ENCODE measurements at regions not wholly inside any gene's neighbourhood (a gene's known extent, or its start where the extent isn't known, plus 50 kb on each side); places are given as distances from the start of the nearest gene placed in this dataset.

DNA sequence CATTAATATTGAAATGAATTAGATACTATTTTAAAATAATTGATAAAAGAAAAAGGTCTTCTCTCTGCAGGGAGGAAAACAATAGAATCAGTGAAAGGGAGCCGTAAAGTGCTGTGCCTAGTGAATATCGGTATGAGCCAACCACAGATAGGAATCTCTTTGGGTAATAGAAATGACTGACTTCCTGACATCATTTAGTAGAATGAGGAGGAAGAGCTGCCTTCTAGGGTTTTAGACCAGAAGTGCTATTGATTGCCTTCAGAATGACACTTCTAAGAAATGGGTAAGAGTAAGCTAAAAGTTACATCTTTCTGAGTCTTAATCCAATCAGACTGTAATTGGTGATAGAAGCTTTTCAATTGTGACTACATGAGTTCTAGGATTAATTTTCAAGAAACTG is 134.0 kb upstream of the MAP9 start:
- DNase-seq, result no peak

DNA sequence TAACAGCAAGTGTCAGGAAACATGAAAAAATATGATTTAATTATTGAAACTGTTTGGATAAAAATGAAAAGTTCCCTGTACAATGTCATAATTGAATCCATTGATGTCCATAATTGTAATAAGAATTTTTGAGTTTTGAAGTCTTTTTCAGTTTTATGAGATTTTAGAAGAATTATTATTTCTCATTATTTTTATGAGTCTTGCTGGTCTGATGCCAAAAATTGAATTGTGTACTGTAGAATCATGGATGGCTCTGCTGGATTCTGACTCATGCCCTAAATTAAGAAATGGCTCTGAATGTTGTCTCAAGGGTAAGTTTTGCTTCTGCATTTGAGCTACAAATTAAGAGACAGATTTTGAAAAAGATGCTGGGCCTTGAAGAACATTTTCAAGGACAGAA is 132.8 kb upstream of the MAP9 start:
- DNase-seq, result peak; percentile 62

DNA sequence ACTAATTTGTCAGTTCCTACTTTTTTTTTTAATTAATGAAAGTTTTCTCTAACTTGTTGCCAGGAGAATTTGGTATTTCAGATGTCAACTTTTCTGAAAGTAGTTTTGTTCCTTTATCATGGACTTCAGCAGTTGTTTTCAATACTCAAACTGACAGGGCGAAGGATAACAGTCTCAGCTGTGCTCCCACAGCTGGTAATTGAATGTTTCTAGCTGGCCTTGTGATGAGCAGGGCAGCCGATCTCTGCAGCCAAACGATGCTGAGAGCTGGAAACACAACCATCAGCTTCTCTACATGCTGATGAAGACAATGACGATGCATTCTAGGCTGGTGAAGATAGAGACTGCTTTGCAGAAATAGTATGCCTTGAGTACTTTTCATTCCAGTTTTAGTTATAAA is 130.0 kb upstream of the MAP9 start:
- no peak for DNase-seq

DNA sequence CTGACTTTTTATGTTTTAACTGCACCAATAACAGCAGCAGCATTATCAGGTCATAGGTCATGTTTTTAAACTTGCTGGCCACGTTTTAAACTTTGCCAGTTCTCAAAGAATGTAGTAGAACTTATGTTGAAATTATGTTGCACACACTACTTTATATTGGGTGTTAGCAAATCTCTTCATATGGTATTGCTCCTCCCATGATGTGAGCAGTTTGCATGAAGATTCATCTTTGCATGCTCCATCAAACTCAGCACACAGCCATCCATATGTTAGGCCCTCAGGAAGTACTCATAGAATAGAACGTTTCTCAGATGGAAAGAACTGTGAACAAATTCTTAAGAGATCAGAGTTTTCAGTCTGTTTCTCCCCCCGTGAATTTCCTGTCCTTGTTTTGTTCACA is 128.6 kb upstream of the MAP9 start:
- no peak for DNase-seq

DNA sequence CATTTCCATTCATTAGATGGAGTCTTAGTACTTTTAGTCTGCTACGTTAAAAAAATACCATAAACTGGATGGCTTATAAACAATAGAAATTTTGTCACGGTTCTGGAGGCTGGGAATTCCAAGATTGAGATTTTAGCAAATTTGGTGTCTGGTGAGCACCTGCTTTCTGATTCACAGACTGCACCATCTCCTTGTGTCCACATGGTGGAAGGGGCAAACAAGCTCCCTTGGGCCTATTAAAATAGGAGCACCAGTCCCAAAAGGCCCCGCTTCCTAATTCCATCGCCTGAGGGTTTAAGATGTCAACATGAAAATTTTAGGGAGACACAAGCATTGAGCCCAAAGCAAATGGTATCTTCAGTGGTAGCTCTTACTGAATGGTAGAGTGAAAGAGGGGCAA is 120.5 kb upstream of the MAP9 start:
- no peak for DNase-seq

DNA sequence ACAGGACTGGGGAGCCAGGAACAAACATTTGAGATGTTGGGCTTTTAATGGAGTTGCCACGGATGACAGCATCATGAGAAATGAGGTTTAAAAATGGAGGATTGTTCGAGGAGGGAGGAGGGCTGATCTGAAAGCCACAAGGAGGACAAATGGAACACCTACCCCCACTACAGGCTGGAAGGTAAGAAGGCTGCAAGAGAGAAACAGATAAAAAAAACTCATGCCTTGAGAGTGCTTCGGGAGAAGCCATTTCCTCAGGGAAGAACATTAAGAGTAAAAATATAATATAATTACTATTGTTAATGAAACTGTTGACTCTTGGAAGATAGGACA is 119.5 kb upstream of the MAP9 start:
- DNase-seq, result no peak

DNA sequence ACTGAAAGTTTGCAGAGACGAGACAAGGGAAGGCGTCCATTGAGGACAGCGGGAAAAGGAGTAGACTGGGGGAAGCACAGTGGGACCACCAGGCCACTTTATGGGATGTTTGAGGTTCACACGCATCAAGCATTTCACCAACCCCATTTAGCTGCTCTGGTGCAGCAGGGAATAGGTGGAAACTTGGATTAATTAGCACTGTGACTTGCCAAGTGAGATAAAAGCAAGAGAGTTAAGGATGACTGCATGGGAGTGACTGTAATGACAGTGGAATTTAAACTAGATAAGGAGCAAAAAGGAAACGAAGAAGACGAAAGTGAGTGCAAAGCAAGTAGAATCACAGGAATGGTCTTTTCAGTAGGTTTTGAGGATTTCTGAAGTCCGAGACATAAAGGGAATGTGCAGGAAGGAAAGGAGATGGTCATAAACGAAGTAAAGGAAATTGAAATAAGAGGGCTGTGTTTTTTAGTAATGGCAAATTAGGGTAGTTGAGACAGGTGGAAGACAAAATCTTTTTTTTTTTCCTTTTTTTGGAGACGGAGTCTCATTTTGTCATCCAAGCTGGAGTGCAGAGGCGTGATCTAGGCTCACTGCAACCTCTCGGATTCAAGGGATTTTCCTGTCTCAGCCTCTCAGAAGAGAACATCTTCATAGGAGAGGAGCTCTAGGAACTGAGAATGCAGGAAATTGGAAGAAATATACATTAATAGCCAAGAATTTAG is 119.0 kb upstream of the MAP9 start:
- DNase-seq, result no peak

DNA sequence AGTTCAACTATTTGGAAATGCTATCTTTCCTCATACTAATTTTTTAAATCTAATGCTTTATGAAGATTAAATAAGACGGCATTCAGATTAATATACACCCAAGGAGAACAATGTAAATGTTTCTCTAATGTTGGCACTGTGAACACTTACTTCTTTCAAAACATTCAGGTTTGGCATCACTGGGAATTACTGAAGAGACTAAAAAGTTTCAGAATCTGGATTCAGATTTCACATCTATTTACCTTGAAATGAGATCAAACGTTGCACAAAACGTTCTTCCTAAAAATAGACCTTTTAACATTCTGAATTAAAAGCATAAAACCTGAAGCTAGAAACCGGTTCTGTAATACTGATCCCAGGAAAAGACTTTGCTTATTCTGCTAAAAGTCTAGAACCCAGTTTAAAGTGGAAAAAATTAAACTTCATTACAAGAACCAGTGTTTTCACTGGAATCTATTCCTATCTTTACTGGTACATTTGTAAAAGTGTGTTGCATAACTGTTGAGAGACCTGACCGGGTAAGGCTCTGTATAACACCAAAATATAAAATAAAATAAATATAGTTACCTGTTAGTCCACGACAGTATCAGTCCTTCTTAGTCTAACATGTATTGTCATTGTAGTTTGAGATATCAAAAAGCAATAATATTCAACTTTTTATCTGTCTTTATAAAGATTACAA is 117.4 kb upstream of the MAP9 start:
- no peak for DNase-seq

DNA sequence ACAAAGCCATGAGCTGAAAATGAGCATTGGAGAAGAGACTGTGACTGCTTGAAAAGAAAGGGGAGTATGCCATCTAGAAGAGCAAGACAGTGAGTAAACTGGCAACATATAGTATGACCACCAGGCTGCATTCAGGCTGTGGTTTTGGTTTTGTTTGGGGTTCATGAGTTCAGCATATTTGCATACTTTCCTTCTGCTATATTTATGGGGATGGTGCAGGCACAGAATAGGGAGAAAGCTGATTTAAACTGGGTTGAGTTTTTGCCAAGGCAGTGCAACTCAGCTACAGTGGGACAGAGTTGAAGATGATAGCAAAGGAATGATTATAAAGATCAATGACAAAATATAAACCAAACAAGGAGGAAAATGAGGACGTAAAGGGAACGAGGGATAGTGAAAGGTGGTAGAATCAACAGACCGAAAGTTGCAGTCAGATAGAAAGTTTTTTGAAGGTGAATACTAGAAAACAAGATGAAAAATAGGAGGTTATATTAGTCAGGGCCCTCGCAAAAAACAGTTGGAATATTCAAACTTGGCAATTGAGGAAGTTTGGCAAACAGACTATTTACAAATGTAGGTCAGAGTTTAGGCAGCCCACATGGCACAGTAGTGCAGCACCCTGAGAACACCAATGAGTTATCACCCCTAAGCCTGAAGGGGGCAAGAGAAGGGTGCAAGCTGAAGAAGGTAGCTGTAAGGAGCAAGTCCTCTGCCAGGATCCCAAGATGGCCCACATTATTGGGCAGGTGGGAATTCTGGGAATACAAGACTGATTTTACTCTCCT is 114.8 kb upstream of the MAP9 start:
- peak; percentile 30 for DNase-seq

DNA sequence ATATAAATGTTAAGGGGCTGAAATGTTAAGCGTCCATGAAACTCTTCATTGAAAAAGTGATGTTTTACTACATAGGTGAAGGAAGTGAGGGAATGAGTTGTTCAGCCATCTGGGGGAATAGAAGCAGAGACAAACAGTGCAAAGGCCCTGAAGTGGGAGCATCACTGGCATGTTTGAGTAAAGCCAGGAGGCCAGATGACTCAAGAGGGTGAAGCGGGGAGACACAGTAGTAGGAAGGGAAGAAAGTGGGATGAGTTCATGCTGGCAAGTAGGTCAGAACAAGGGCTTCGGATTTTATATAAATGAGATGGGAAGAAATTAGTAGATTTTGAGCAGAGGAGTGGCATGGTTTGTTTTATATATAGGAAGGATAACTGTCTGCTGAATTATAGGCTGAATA is 112.5 kb upstream of the MAP9 start:
- no peak for DNase-seq

DNA sequence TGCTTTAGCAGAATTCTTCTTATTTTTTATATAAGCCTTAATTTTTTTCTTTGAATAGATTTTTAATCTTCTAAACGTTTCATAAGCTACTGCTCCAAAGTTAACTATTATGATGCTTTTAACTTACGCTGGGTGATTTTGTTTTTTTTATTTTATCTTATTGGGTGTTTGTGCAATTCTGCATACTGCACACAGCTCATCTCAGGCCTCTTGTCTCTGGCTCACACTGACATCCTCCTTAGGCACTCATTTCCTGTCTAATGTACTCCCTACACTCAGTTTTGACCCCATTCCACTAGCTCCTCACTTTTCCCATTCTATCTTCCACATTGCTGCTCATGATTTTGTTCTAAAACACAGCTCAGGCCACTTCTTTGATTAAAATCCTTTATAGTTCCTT is 111.9 kb upstream of the MAP9 start:
- DNase-seq, result no peak

DNA sequence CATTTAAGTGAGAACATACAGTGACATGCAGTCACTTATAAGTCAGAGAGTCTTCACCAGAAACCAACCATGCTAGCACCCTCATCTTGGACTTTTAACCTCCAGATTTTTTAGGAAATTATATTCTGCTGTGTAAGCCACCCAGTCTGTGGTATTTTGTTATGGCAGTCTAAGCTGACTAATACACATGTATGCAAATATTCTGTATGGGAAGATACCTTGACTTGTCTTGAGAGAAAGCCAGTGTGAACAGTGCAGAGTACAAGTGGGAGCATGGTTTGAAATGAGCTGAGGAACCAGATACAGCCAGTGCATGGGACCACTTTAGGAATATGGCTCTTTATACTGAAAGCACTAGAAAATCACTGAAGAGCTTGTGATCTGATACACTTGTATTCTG is 110.4 kb upstream of the MAP9 start:
- peak; percentile 11 for DNase-seq

DNA sequence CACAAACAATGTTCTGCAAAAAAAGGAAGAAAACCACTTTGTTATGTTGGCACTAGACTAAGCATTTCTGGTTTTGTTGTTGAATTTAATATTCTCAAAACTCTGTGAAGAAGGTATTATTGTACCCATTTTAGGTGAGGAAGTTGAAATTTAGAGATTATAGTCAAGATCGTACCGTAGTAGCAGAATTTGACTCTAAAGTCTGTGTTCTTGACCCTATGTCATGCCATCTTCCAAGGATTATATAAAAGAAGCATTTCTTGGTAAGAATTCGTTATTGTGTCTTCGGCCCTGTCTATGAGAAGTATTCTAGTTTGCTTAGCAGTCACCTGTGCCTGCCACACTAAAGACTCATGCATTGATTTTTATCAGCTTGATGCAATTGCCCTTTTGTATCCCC is 104.4 kb upstream of the MAP9 start:
- DNase-seq, result no peak

DNA sequence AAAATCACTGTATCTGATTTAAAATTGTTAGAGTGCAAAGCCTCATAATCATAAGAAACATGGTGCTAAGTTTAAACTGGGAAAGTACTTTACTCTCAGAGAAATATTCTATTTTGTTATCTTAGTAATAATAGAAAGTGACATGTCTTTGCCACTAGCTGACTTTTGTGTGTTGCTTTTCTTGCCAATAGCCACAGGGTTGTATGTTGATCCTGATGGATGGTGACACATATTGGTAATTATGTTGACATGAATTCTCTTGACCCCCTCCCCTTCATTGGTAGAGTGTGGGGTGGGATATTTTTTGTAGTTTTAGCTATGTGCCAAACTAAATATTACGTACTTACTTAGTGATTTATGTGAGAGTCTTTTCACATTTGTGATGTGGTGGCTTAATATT is 103.1 kb upstream of the MAP9 start:
- DNase-seq, result no peak

DNA sequence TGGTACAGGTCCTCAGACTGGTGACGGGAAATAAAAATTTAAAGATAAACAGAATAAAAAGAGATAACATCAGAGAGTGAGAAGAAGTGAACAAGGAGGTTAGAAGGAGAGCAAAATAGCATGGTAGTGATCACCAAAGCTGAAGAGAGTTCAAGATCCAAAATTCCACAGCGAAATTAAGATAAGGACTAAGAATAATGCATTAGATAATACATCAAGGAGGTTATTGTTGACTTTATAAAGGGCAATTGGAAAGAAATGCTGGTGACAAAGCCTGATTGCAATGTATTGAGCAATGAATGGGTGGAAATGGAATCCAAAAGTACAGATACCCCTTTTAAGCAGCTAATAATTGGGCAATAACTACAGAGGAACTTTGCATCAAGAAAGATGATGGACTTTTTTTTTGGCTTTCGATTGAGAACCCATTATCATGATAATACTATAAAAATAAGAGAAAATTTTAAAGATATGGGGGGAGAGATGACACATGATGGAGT is 101.6 kb upstream of the MAP9 start:
- peak; percentile 8 for DNase-seq

DNA sequence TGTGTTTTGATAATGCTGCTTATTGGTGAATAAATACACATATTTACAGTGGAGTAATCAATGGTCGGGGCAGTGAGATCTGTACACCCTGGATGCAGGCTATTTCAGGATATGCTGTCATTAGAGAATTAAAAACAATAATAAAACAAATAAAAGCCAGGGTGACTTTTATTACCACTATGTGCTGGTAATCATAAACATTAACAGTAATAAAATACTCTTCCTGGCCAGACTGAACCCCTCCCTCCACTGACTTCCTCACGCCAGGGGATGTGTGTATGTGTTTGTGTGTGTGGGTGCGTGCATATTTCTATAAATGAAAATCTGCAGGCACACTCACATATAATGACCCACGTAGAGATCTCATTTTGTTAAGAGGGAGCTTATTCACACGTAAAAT is 98.0 kb upstream of the MAP9 start:
- no peak for DNase-seq

DNA sequence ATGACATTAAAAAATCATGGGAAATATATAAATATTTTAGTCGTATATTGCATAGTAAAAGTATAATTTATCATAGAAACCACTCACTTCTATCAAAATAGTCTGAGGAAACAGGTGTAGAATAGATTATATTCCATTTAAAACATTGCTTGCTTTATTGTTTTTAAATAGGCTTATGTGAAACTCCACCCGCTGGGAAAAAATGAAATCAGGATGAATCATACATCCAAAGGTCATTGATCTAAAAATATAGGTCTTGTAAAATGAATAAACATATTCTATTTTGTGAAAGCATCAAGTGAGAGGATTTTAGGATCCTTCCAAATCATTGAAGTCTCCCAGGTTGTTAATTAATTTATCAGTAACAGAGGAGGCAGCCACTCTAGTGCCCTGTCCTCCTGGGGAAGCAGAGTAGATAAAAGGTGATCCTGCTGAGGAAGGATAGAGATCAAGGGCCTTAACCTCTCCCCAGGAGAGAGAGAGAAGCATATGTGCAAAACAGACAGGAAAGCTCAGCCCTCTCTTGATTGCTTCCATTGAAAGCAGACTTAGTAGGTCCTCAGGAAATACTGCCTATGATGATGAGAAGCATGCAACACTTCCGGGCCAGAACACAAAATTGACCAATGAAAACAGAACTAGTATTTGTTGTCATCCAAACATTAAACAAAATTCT is 96.8 kb upstream of the MAP9 start:
- DNase-seq, result no peak

DNA sequence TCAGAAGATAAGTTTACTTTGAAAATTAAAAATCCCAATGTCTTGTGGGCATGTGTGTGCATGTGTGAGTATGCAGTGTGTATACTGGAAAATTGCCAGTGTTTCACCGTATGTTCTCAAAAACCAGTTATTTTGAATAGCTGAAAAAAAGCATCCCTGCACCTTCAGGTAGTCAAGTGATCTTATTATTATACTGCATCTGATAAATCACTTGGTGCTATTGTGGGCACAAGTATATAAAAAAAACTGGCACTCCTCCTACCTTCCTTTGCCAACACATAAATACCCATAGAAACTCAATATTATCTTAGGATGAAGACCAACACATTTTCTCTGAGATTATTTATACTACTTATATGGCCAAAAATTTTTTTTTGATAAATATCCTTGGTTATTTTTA is 91.5 kb upstream of the MAP9 start:
- DNase-seq, result no peak

DNA sequence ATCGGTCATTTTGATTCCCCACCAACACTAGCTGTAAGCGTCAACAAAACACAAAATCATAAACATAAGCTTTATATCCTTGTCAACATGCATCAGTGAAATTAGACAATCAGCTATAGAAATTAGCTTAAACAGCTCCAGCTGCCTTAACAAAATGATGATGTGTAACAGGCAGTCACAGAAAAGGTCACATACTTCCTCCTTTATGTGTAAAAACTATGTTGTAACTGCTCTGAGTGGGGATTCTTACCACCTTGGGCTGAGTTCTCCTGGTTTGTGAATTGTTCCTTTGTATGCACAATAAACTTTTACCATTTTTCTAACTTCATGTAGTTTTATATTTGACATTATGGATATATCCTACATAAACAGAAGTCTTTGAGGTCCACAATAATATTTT is 73.9 kb upstream of the MAP9 start:
- peak; percentile 47 for DNase-seq

DNA sequence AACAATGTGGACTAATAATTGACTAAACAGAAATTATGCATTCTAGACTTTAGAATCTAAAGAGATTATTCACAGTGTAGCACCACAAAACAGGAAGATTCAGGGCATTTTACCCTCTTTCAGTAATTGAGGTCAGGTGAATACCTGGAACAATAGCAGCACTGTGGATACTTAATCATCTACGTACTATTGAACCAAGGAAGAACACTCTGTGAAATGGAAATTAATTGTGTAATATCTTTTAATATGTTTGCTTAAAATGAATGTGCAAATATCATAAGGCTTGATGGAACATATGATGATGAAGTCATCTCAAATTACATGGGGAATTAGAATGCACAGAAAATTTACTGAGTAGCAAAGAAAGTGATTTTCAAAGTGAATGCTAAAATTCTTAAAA is 68.5 kb upstream of the MAP9 start:
- no peak for DNase-seq

DNA sequence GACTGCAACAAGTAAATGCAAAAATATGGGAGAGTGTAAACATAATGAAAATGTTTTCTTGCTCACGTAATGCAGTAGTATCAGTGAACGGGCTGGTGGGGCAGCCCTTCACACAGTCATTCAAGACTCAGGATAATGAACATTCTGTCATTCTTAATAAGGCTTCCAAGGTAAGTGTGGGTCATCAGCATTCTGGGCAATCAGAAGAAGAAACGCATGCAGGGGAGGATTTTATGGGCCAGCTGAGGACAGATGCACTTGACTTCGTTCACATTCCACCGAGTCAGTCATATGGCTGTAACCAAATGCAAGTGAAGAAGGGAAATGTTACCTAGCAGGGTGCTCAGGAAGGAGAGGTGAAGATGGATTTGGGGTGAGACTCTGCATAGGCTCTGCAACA is 68.0 kb upstream of the MAP9 start:
- no peak for DNase-seq

DNA sequence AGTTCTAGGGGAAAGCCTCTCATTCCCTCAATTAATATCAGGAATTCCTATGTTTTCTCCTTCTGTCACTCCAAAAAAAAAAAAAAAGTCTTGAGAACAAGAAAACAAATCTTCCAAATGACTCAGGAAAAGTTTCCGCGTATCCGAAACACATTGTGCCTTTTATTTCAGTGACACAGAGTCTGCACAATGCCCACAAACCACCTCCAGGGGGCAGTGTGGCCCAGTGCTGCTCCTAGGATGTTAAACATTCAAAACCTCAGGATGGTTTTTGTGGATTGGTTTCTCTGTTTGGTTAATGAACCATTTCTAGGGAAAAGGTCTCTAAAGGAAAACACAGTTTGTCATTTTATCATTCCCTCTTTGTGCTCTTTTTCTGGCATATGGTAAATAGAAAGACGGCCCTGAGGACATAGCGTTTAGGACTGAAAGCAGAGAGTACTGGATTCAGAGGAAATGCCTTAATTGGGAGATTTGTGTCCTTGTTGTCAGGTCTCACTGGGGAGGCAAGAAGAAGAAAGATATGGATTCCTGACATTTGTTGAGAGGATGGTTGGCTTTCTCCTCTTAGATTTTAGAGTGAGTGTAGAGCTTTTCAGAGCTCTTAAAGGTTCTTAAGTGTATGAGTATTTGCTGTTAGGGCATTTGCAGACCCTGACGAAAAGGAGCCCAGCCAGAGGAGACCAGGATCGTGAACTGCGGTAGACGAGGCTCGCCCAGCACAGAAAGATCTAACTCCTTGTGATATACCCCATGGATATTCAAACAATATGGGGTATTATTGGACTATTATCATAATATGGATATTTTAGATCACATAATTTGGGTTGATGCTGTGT is 65.7 kb upstream of the MAP9 start:
- DNase-seq, result peak; percentile 68

DNA sequence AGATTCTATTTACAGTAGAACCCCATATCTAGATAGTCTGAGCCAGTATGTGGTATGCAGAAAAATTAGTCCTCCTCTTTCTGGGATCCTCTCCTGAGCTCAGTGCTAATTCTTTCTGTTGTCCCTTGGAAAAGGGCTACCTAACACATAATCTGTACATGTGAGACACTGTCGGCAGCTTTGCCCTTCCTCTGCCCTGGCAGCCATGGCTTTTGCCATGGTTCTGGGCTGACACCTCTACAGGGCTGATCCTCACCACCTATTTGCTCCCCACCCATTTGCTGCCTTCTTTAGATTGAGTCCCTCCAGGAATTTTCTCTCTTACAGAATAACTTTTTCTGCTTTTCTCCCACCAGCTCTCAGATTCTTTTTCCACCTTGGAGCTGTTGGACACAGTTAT is 64.7 kb upstream of the MAP9 start:
- no peak for DNase-seq
